Activated CD8-positive, alpha-beta T cell treated with anti-CD3 and anti-CD28 coated beads for 36 hours (primary cell): ENCODE measurements at regions not wholly inside any gene's neighbourhood (a gene's known extent, or its start where the extent isn't known, plus 50 kb on each side); places are given as distances from the start of the nearest gene placed in this dataset.

ENCODE experiments used
- ATAC-seq: fragments of 200-7000 bp; cut with Tn5 transposase; one replicate; pipeline ENCODE4 v1.10.0; 2021; ENCODE audit warnings: mild to moderate bottlenecking, moderate library complexity
- CTCF ChIA-PET: fragments of 350-600 bp; sonication (Branson Sonifier 250); formaldehyde crosslinking; loops from one replicate; lab custom pipeline; 2021; ENCODE audit warnings: antibody characterized with exemption; lab: Charles Lee
- POLR2A ChIA-PET: fragments of 350-600 bp; sonication (Branson Sonifier 250); formaldehyde crosslinking; loops from one replicate; lab custom pipeline; 2021; ENCODE audit warnings: antibody characterized with exemption; lab: Charles Lee
- DNase-seq: peaks from one replicate; pipeline ENCODE4 v3.0.0-alpha.2; 2020
- H3K27ac Mint-ChIP-seq: one replicate; pipeline ENCODE4 v1.8.0; 2021; ENCODE audit warnings: mild to moderate bottlenecking, mixed read lengths
- H3K27me3 Mint-ChIP-seq: one replicate; pipeline ENCODE4 v1.8.0; 2021; ENCODE audit warnings: mixed read lengths
- H3K36me3 Mint-ChIP-seq: one replicate; pipeline ENCODE4 v1.8.0; 2021; ENCODE audit warnings: low read depth, mixed read lengths
- H3K4me1 Mint-ChIP-seq: one replicate; pipeline ENCODE4 v1.8.0; 2021; ENCODE audit warnings: low read depth, mixed read lengths
- H3K4me3 Mint-ChIP-seq: one replicate; pipeline ENCODE4 v1.8.0; 2021; ENCODE audit warnings: mild to moderate bottlenecking, moderate library complexity, mixed read lengths
- H3K9me3 Mint-ChIP-seq: one replicate; pipeline ENCODE4 v1.8.0; 2021; ENCODE audit warnings: mixed read lengths
- CTCF ChIP-seq: fragments of 200-600 bp; IDR thresholded peaks from one replicate; pipeline ENCODE4 v1.8.0; 2022; ENCODE audit warnings: antibody characterized with exemption, mild to moderate bottlenecking
- intact Hi-C: fragments of 100-400 bp; cut with micrococcal nuclease; formaldehyde crosslinking; loops from one replicate; pipeline ENCODE4 v1.10.0; 2022

- TF ChIP-seq CTCF, result no peak
- Mint-ChIP-seq H3K27me3 (peaks cover 9% of the 10 kb centered on the region), H3K27ac (no peak overlapping the region), H3K36me3 (no peaks in the 10 kb centered on the region), H3K4me1 (no peaks in the 10 kb centered on the region), H3K4me3 (no peak overlapping the region), H3K9me3 (no peaks in the 10 kb centered on the region)
- no peak for DNase-seq
- ChIA-PET POLR2A (interaction anchor here (0.6 to 1.5 kb wide), 2 partner anchors 10 to 21 kb away, joined by 3 read pairs; no protein-coding TSS in a partner anchor), CTCF (no interaction called here)
- no peak for ATAC-seq
- intact Hi-C loops, result no loop called here
Measured at GRCh38 chr16:86382067-86382773, 128.1 kb upstream of the FOXF1 start.

GRCh38 chr16:86382774-86383407 lies 127.4 kb upstream of the FOXF1 start:
- ChIA-PET POLR2A (interaction anchor here (1.5 kb wide), 1 partner anchor 9 kb away, joined by 3 read pairs; no protein-coding TSS in a partner anchor), CTCF (no interaction called here)
- TF ChIP-seq CTCF, result no peak
- Mint-ChIP-seq H3K9me3 (no peaks in the 10 kb centered on the region), H3K4me1 (no peaks in the 10 kb centered on the region), H3K27me3 (peaks cover 9% of the 10 kb centered on the region), H3K4me3 (no peak overlapping the region), H3K27ac (no peak overlapping the region), H3K36me3 (no peaks in the 10 kb centered on the region)
- ATAC-seq (no peak), DNase-seq (no peak)
- intact Hi-C loops, result no loop called here

- CTCF ChIA-PET, result no interaction called here
- Mint-ChIP-seq H3K4me1 (no peaks in the 10 kb centered on the region), H3K4me3 (no peak overlapping the region)
Measured at GRCh38 chr16:86383488-86384262, 126.7 kb upstream of the FOXF1 start.

GRCh38 chr16:86384263-86384649 lies 126.1 kb upstream of the FOXF1 start:
- Mint-ChIP-seq H3K9me3 (no peaks in the 10 kb centered on the region), H3K36me3 (no peaks in the 10 kb centered on the region), H3K4me1 (no peaks in the 10 kb centered on the region), H3K4me3 (no peak overlapping the region), H3K27me3 (peaks cover 9% of the 10 kb centered on the region), H3K27ac (no peak overlapping the region)
- POLR2A ChIA-PET, result no interaction called here
- intact Hi-C loops, result no loop called here
- ATAC-seq (no peak), DNase-seq (no peak)
- CTCF ChIA-PET, result no interaction called here
- no peak for TF ChIP-seq CTCF

More at GRCh38 chr16:86383488-86384262, 126.7 kb upstream of the FOXF1 start:
- POLR2A ChIA-PET, result no interaction called here
- Mint-ChIP-seq H3K9me3 (no peaks in the 10 kb centered on the region), H3K27me3 (peaks cover 9% of the 10 kb centered on the region), H3K36me3 (no peaks in the 10 kb centered on the region), H3K27ac (no peak overlapping the region)
- intact Hi-C loops, result no loop called here
- no peak for TF ChIP-seq CTCF
- DNase-seq (no peak), ATAC-seq (no peak)
